ENCODE measurements at regions not wholly inside any gene's neighbourhood (a gene's known extent, or its start where the extent isn't known, plus 50 kb on each side); places are given as distances from the start of the nearest gene placed in this dataset.

GRCh38 chr11:43994196-43994595 is 51.8 kb downstream of the C11orf96 start:
- no peak for FAIRE-seq
- DNase-seq (ENCODE audit: insufficient read length, low spot score): no peak

GRCh38 chr11:43996318-43996717 is 51.5 kb upstream of the ACCSL start:
- FAIRE-seq (no peak), DNase-seq (ENCODE audit: insufficient read length, low spot score) (no peak)

- DNase-seq (ENCODE audit: insufficient read length, low spot score) (no peak), FAIRE-seq (peak; percentile 28)
Measured at GRCh38 chr11:43997022-43997660, 50.6 kb upstream of the ACCSL start.

All from GM19239 (cell line).